ENCODE measurements at regions not wholly inside any gene's neighbourhood (a gene's known extent, or its start where the extent isn't known, plus 50 kb on each side); places are given as distances from the start of the nearest gene placed in this dataset.

DNA sequence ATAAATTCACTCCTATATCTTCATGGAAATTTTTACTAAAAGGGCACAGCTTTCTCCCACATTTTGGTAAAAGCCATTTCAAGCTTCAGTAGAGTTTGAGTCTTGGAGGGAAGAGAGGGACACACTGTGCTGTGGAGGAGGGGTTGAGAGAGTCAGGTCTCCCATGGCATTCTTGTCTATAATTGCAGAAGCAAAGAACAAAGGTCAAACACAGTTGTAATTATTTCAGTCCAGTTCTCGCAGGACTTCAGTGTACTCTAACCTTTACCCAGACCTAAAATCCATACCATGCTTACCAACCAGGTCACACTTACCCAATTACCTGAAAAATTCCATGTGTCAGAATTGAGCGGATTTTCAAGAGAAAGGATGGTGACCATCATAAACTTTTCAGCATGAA, 298.4 kb downstream of the XPNPEP1 start:
- no peak for DNase-seq (ENCODE audit: extremely low spot score)
- CTCF ChIA-PET, result interaction anchor here (1.3 kb wide), 1 partner anchor 12 kb away, joined by 3 read pairs; no protein-coding TSS in a partner anchor
- POLR2A ChIA-PET, result no interaction called here
- TF ChIP-seq, protein P1, sequence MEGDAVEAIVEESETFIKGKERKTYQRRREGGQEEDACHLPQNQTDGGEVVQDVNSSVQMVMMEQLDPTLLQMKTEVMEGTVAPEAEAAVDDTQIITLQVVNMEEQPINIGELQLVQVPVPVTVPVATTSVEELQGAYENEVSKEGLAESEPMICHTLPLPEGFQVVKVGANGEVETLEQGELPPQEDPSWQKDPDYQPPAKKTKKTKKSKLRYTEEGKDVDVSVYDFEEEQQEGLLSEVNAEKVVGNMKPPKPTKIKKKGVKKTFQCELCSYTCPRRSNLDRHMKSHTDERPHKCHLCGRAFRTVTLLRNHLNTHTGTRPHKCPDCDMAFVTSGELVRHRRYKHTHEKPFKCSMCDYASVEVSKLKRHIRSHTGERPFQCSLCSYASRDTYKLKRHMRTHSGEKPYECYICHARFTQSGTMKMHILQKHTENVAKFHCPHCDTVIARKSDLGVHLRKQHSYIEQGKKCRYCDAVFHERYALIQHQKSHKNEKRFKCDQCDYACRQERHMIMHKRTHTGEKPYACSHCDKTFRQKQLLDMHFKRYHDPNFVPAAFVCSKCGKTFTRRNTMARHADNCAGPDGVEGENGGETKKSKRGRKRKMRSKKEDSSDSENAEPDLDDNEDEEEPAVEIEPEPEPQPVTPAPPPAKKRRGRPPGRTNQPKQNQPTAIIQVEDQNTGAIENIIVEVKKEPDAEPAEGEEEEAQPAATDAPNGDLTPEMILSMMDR (IDR thresholded peaks at IDR 0.05; ENCODE audit: control extremely low read depth, extremely low read depth, low read depth, missing control alignments), result no peak

DNA sequence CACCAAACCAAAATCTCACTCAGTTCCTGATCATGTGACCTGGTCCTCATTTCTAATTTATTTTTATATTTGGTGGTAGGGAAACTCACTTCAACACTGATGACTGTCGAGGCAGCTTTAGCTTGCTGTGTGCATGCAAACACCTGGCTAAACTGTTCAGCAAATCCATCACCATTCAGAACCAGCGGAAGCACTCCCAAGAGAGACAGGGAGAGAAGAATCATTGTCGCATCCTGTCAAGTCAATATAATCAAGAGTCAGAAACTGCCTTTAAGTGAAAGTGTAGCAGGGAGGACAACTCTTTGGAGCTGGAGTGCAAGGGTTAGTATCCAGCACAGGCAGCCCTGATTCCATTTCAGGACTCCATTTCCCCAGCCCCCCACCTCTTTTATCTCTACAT, 300.7 kb downstream of the XPNPEP1 start:
- CTCF ChIA-PET, result no interaction called here
- TF ChIP-seq, protein P1 (IDR thresholded peaks at IDR 0.05; ENCODE audit: control extremely low read depth, extremely low read depth, low read depth, missing control alignments), result no peak
- POLR2A ChIA-PET, result no interaction called here
- DNase-seq (ENCODE audit: extremely low spot score), result no peak

DNA sequence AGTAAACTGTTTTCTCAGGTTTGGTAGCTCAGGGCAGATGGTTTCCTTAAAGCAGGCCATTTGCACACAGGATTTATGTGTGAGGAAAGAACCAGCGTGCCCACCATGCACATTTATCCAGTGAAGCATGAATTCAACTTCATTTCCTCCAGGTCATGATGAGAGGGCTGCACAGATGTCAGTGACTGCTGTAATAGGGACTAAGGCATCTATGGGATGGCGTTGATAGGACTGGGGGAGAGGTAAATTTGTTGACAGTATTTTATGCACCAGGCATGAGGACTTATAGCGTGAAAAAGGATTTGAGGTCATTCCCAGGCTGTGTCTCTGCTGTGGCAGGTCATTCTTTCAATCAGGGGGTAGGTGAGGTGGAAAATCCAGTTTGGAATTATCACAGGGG, 302.9 kb downstream of the XPNPEP1 start:
- no peak for DNase-seq (ENCODE audit: extremely low spot score)
- POLR2A ChIA-PET, result no interaction called here
- CTCF ChIA-PET, result no interaction called here
- TF ChIP-seq, protein P1 (IDR thresholded peaks at IDR 0.05; ENCODE audit: control extremely low read depth, extremely low read depth, low read depth, missing control alignments), result no peak

DNA sequence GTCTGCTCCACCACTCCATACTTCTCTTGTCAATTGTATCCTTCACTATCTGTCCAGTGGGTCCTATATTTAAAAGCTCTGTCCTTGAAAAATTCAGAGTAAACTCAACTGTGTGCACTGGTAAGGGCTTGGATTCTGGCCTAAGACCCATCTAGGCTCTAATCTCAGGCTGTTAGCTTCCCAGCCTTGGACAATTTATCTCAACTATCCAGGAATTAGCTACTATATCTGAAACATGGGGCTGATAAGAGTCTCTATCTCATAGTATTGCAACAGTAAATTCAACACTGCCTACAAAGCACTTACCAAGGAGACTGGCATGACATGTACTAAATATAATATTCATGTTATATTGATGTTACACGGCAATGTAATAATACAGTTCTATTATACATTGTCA, 303.4 kb downstream of the XPNPEP1 start:
- TF ChIP-seq, protein P1 (IDR thresholded peaks at IDR 0.05; ENCODE audit: control extremely low read depth, extremely low read depth, low read depth, missing control alignments), result no peak
- POLR2A ChIA-PET, result no interaction called here
- DNase-seq (ENCODE audit: extremely low spot score), result no peak

DNA sequence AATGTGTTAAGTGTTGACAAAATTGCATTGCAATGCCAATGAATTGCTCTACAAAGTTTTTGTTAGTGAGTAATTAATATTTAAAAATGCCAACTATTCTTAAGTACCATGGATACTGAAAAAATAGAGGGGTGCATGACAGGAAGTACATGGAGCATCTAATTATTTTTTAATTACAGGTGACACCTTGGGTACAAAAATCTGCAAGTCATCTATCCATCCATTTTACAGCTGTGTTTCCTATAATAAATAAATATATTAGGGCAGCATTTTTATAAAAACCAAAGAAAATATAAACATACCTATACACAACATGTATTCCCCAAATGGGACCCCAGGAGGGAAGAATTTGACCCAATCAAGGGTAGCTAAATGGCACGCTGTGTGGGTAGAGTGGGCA, 304.6 kb downstream of the XPNPEP1 start:
- ChIA-PET CTCF (no interaction called here), POLR2A (no interaction called here)
- no peak for DNase-seq (ENCODE audit: extremely low spot score)
- TF ChIP-seq, protein P1 (IDR thresholded peaks at IDR 0.05; ENCODE audit: control extremely low read depth, extremely low read depth, low read depth, missing control alignments), result no peak

More for the DNA sequence above, 303.4 kb downstream of the XPNPEP1 start:
- CTCF ChIA-PET, result no interaction called here

DNA sequence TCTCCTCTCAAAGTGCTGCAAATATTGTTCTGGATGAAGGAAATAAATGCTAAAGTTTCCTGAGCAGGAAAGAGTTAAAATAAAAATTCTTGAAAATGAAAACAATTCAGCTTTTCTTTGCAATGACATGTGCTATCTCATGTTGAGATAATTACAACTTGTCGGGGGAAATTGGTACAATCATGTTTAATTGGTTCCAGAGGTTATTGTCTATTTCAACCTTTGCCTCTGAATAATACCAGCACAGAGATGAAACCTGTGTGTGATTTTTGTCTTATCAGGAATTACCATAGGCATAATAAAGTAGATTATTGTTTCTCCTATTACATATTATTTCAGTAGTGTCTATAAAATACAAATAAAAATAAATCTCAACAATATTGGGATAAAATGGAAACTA, 305.0 kb downstream of the XPNPEP1 start:
- TF ChIP-seq, protein P1 (IDR thresholded peaks at IDR 0.05; ENCODE audit: control extremely low read depth, extremely low read depth, low read depth, missing control alignments), result no peak
- ChIA-PET POLR2A (no interaction called here), CTCF (no interaction called here)
- no peak for DNase-seq (ENCODE audit: extremely low spot score)

Data from GM10248 (cell line).